ENCODE measurements at regions not wholly inside any gene's neighbourhood (a gene's known extent, or its start where the extent isn't known, plus 50 kb on each side); places are given as distances from the start of the nearest gene placed in this dataset.

DNA sequence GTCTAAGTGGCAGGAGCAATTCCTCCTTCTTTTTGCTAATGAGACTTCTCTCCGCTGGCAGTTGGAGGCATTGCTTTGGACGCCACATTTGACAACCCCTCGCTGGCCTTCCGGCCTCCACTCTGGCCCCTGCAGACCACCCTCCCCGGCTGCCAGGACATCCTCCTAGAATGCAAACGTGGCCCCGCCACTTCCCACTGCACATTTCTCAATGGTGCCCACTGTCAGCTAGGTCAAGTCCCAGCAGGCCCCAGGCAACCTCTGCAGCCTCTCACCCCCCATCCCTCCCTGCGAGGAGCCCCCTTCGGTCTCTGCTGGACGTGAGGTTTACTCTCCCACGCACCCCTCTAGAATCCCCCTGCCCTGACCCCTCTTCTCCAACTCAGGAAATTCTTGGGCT lies 250.3 kb downstream of the FOXL1 start:
- H3K9me3 Mint-ChIP-seq, result no peaks in the 10 kb centered on the region
- H3K27me3 Mint-ChIP-seq, result peaks cover 35 to 37% of the 10 kb centered on the region in 2 donors

DNA sequence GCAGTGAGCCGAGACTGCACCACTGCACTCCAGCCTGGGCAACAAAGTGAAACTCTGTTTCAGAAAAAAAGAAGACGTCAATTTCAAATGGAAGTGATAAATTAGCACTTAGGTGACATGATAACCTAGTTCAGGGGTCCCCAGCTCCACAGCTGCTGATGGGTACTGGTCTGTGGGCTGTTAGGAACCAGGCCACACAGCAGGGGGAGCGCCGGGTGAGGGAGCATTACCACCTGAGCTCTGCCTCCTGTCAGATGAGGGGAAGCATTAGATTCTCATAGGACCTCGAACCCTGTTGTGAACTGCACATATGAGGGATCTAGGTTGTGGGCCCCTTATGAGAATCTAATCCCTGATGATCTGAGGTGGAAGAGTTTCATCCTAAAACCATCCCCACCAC lies 253.0 kb downstream of the FOXL1 start:
- Mint-ChIP-seq H3K27me3 (peaks cover 26 to 28% of the 10 kb centered on the region in 2 donors), H3K36me3 (no peaks in the 10 kb centered on the region), H3K9me3 (no peaks in the 10 kb centered on the region), H3K4me1 (no peaks in the 10 kb centered on the region), H3K4me3 (no peak overlapping the region), H3K27ac (no peak overlapping the region)
- H3K9me3 ChIP-seq, result no peaks in the 10 kb centered on the region
- H3K4me1 ChIP-seq (ENCODE audit: control insufficient read depth in 1 of 2, extremely low read depth in 1 of 2, insufficient read depth in 2 of 2, low read length in 2 of 2), result no peaks in the 10 kb centered on the region
- H3K27me3 ChIP-seq (replicated peaks in 1 of 2; ENCODE audit: control insufficient read depth in 2 of 2, extremely low read depth in 1 of 2, insufficient read depth in 2 of 2, low read length in 1 of 2), result peaks cover 0 to 17% of the 10 kb centered on the region in 2 experiments
- no peaks in the 10 kb centered on the region for H3K36me3 ChIP-seq (ENCODE audit: control insufficient read depth in 2 of 2, extremely low read depth in 1 of 2, insufficient read depth in 1 of 2, low read length in 1 of 2)
- ChIA-PET CTCF (no interaction called here), POLR2A (no interaction called here)
- ATAC-seq (replicated peaks in 1 of 4) (no peak), DNase-seq (no peak)
- WGBS (ENCODE audit: insufficient coverage), result 71% methylated on average over 4 of the region's 5 CpGs
- H3K27ac ChIP-seq (ENCODE audit: low read length), result no peak overlapping the region
- H3K4me3 ChIP-seq (ENCODE audit: control insufficient read depth in 1 of 2, extremely low read depth in 1 of 2, low read length in 1 of 2), result no peak overlapping the region

More for the DNA sequence above, 250.3 kb downstream of the FOXL1 start:
- no peaks in the 10 kb centered on the region for H3K36me3 ChIP-seq (ENCODE audit: control insufficient read depth in 2 of 2, extremely low read depth in 1 of 2, insufficient read depth in 1 of 2, low read length in 1 of 2)
- Mint-ChIP-seq H3K27ac (no peak overlapping the region), H3K4me3 (no peak overlapping the region), H3K4me1 (no peaks in the 10 kb centered on the region), H3K36me3 (no peaks in the 10 kb centered on the region)
- DNase-seq, result no peak
- H3K4me3 ChIP-seq (ENCODE audit: control insufficient read depth in 1 of 2, extremely low read depth in 1 of 2, low read length in 1 of 2), result no peak overlapping the region
- H3K4me1 ChIP-seq (ENCODE audit: control insufficient read depth in 1 of 2, extremely low read depth in 1 of 2, insufficient read depth in 2 of 2, low read length in 2 of 2), result no peaks in the 10 kb centered on the region
- no peak for ATAC-seq (replicated peaks in 1 of 4)
- 70% methylated on average over 11 of the region's 11 CpGs for whole genome bisulfite sequencing (ENCODE audit: insufficient coverage)
- no peaks in the 10 kb centered on the region for H3K9me3 ChIP-seq
- no peak overlapping the region for H3K27ac ChIP-seq (ENCODE audit: low read length)
- H3K27me3 ChIP-seq (replicated peaks in 1 of 2; ENCODE audit: control insufficient read depth in 2 of 2, extremely low read depth in 1 of 2, insufficient read depth in 2 of 2, low read length in 1 of 2), result peaks cover 2 to 36% of the 10 kb centered on the region in 2 experiments
- ChIA-PET CTCF (no interaction called here), POLR2A (no interaction called here)

DNA sequence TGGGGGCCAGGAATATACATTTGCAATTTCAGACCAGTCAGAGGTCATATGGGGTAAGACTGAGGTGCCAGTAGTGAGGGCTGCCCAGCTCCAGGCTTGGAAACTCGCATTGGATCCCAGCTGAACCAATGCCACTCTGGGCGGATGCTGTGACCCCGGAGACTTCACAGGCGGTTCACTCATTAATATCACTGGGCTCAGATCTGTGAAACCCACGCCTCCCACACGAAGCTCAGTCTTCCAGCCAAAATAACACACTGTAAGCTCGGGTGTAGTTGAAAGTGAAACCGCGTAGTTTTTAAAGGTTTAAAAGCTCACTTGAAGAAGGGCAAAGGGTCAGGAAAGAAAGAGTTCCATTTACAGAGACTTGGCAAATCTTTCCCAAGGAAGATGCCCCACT lies 254.8 kb downstream of the FOXL1 start:
- Histone ChIP-seq H3K36me3 (ENCODE audit: control insufficient read depth in 2 of 2, extremely low read depth in 1 of 2, insufficient read depth in 1 of 2, low read length in 1 of 2) (no peaks in the 10 kb centered on the region), H3K9me3 (no peaks in the 10 kb centered on the region), H3K4me3 (ENCODE audit: control insufficient read depth in 1 of 2, extremely low read depth in 1 of 2, low read length in 1 of 2) (no peak overlapping the region), H3K4me1 (ENCODE audit: control insufficient read depth in 1 of 2, extremely low read depth in 1 of 2, insufficient read depth in 2 of 2, low read length in 2 of 2) (no peaks in the 10 kb centered on the region), H3K27ac (ENCODE audit: low read length) (no peak overlapping the region), H3K27me3 (replicated peaks in 1 of 2; ENCODE audit: control insufficient read depth in 2 of 2, extremely low read depth in 1 of 2, insufficient read depth in 2 of 2, low read length in 1 of 2) (peaks cover 0 to 9% of the 10 kb centered on the region in 2 experiments)
- 38% methylated on average over 1 of the region's 9 CpGs for WGBS (ENCODE audit: insufficient coverage)
- no peaks in the 10 kb centered on the region for H3K36me3 Mint-ChIP-seq
- no peak for ATAC-seq (replicated peaks in 1 of 4)
- no peaks in the 10 kb centered on the region for H3K4me1 Mint-ChIP-seq
- H3K27me3 Mint-ChIP-seq, result peaks cover 16 to 17% of the 10 kb centered on the region in 2 donors
- ChIA-PET CTCF (interaction anchor here in 1 of 2 donors (0.6 kb wide), 1 partner anchor 1960 kb away, joined by 3 read pairs; no protein-coding TSS in a partner anchor), POLR2A (interaction anchor here in 1 of 2 donors (0.6 kb wide), 1 partner anchor 373 kb away, joined by 3 read pairs; no protein-coding TSS in a partner anchor)
- H3K4me3 Mint-ChIP-seq, result no peak overlapping the region
- DNase-seq, result no peak
- H3K9me3 Mint-ChIP-seq, result no peaks in the 10 kb centered on the region
- no peak overlapping the region for H3K27ac Mint-ChIP-seq

DNA sequence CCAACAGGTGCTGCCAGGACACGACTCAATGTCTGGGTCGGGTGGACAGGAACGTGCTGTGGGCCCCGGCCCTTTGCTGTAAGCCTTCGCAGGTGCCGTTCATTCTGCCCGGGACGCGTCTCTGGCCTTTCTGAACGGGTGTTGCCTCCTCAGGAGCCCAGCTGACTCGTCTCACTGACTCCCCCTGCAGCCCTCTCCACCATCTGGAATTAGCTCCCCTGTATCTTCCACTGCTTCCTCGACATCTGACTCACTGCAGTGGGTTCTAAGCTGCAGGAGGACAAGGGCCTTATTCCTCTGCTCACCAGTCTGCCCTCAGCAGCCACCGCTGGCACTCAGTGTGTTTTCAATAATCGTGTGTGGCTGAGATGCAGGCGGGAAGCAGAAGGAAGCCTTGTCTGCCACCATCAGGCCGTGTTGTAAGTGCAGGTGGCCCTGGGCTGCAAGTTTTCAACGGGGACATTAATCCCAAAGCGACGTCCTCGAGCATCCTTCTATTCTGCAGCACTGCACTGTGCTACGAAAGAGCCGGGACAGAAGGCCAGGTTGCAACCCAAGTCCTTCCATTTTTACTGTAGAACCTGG lies 256.2 kb downstream of the FOXL1 start:
- Histone ChIP-seq H3K9me3 (no peaks in the 10 kb centered on the region), H3K27ac (ENCODE audit: low read length) (no peak overlapping the region), H3K4me1 (ENCODE audit: control insufficient read depth in 1 of 2, extremely low read depth in 1 of 2, insufficient read depth in 2 of 2, low read length in 2 of 2) (no peaks in the 10 kb centered on the region), H3K36me3 (ENCODE audit: control insufficient read depth in 2 of 2, extremely low read depth in 1 of 2, insufficient read depth in 1 of 2, low read length in 1 of 2) (no peaks in the 10 kb centered on the region), H3K27me3 (replicated peaks in 1 of 2; ENCODE audit: control insufficient read depth in 2 of 2, extremely low read depth in 1 of 2, insufficient read depth in 2 of 2, low read length in 1 of 2) (peaks cover 0 to 6% of the 10 kb centered on the region in 2 experiments), H3K4me3 (ENCODE audit: control insufficient read depth in 1 of 2, extremely low read depth in 1 of 2, low read length in 1 of 2) (no peak overlapping the region)
- Mint-ChIP-seq H3K36me3 (no peaks in the 10 kb centered on the region), H3K4me1 (no peaks in the 10 kb centered on the region), H3K4me3 (no peak overlapping the region), H3K27ac (no peak overlapping the region), H3K9me3 (peaks cover 0 to 4% (median 2%) of the 10 kb centered on the region in 3 donors), H3K27me3 (peaks cover 4 to 10% of the 10 kb centered on the region in 2 donors)
- ATAC-seq (replicated peaks in 1 of 4) (no peak), DNase-seq (no peak)
- POLR2A ChIA-PET, result no interaction called here
- CTCF ChIA-PET, result no interaction called here
- WGBS (ENCODE audit: insufficient coverage), result 57% methylated on average over 22 of the region's 22 CpGs

DNA sequence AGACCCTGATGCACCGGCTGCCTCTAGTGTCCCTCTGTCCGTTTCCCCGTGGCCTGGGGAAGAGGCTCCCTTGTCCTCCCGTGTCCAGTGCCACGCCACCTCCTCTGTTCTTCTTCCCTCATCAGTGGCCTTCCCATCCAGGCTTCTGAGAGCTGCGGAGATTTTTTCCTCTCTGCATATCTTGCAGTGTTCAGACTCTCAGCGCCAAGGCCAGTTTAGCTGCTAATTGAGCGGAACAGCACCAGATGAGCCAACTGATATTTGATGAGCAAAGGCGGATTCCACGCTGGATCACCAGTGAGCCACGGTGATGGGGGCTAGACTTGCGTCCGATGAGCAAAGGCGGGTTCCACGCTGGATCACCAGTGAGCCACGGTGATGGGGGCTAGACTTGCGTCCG lies 257.6 kb downstream of the FOXL1 start:
- Histone ChIP-seq H3K4me3 (ENCODE audit: control insufficient read depth in 1 of 2, extremely low read depth in 1 of 2, low read length in 1 of 2) (no peak overlapping the region), H3K4me1 (ENCODE audit: control insufficient read depth in 1 of 2, extremely low read depth in 1 of 2, insufficient read depth in 2 of 2, low read length in 2 of 2) (no peaks in the 10 kb centered on the region), H3K27me3 (replicated peaks in 1 of 2; ENCODE audit: control insufficient read depth in 2 of 2, extremely low read depth in 1 of 2, insufficient read depth in 2 of 2, low read length in 1 of 2) (no peaks in the 10 kb centered on the region), H3K36me3 (ENCODE audit: control insufficient read depth in 2 of 2, extremely low read depth in 1 of 2, insufficient read depth in 1 of 2, low read length in 1 of 2) (no peaks in the 10 kb centered on the region), H3K9me3 (no peaks in the 10 kb centered on the region), H3K27ac (ENCODE audit: low read length) (no peak overlapping the region)
- POLR2A ChIA-PET, result no interaction called here
- CTCF ChIA-PET, result no interaction called here
- DNase-seq (no peak), ATAC-seq (replicated peaks in 1 of 4) (no peak)
- H3K4me1 Mint-ChIP-seq, result no peaks in the 10 kb centered on the region
- H3K27ac Mint-ChIP-seq, result no peak overlapping the region
- WGBS (ENCODE audit: insufficient coverage), result 84% methylated on average over 8 of the region's 18 CpGs
- H3K36me3 Mint-ChIP-seq, result no peaks in the 10 kb centered on the region
- H3K4me3 Mint-ChIP-seq, result no peak overlapping the region
- H3K9me3 Mint-ChIP-seq, result peaks cover 0 to 4% (median 2%) of the 10 kb centered on the region in 3 donors
- peaks cover 4 to 5% of the 10 kb centered on the region in 2 donors for H3K27me3 Mint-ChIP-seq

DNA sequence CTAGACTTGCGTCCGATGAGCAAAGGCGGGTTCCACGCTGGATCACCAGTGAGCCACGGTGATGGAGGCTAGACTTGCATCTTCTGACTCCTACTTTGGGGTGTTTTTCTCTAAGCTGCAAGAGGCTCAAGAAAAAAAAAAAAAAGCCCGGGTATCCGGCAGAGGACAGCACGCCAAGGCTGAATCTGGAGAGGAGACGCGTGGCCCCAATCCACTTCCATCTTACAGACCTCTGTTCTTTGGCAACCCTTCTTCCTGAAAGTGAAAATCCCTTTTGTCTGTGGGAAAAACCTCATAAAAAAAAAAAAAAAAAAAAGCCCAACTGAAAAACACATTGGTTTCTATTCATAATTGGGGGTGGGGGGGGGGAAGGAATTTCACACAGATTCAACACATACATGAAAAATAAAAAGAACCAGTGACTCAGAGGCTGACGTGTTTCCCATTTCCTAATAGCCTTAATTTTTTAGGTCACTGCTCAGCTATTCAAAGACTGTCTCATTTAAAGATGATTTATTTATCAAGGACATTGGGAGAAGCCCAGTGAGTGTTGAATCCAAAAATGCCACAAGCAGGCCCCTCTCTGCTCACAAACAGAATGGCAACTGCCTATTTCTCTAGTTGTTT lies 258.3 kb downstream of the FOXL1 start:
- no peak overlapping the region for H3K27ac ChIP-seq (ENCODE audit: low read length)

More for the DNA sequence above, 258.3 kb downstream of the FOXL1 start:
- Mint-ChIP-seq H3K9me3 (peaks cover 0 to 4% (median 2%) of the 10 kb centered on the region in 3 donors), H3K4me1 (no peaks in the 10 kb centered on the region), H3K27me3 (peaks cover 3 to 5% of the 10 kb centered on the region in 2 donors), H3K36me3 (no peaks in the 10 kb centered on the region), H3K27ac (no peak overlapping the region), H3K4me3 (no peak overlapping the region)
- Histone ChIP-seq H3K4me1 (ENCODE audit: control insufficient read depth in 1 of 2, extremely low read depth in 1 of 2, insufficient read depth in 2 of 2, low read length in 2 of 2) (no peaks in the 10 kb centered on the region), H3K27me3 (replicated peaks in 1 of 2; ENCODE audit: control insufficient read depth in 2 of 2, extremely low read depth in 1 of 2, insufficient read depth in 2 of 2, low read length in 1 of 2) (no peaks in the 10 kb centered on the region), H3K9me3 (no peaks in the 10 kb centered on the region), H3K4me3 (ENCODE audit: control insufficient read depth in 1 of 2, extremely low read depth in 1 of 2, low read length in 1 of 2) (no peak overlapping the region), H3K36me3 (ENCODE audit: control insufficient read depth in 2 of 2, extremely low read depth in 1 of 2, insufficient read depth in 1 of 2, low read length in 1 of 2) (no peaks in the 10 kb centered on the region)
- no peak for DNase-seq
- ChIA-PET POLR2A (no interaction called here), CTCF (no interaction called here)
- ATAC-seq (replicated peaks in 1 of 4), result no peak
- 80% methylated on average over 1 of the region's 11 CpGs for WGBS (ENCODE audit: insufficient coverage)

Measured in T-cell (primary cell).